HL-60 (cell line): ENCODE measurements at regions not wholly inside any gene's neighbourhood (a gene's known extent, or its start where the extent isn't known, plus 50 kb on each side); places are given as distances from the start of the nearest gene placed in this dataset.

Source experiments
- CTCF ChIP-seq: IDR thresholded peaks from one replicate; pipeline ENCODE4 v1.5.1; 2011; ENCODE audit warnings: low read length, control low read depth, inconsistent platforms; ENCODE audit not compliant: insufficient read depth
- POLR2AphosphoS5 ChIP-seq: IDR thresholded peaks from 2 replicates; pipeline ENCODE4 v1.6.1; 2012; ENCODE audit warnings: low read depth
- REST ChIP-seq: IDR thresholded peaks from 2 replicates; pipeline ENCODE4 v1.6.1; 2012; ENCODE audit warnings: low read depth; ENCODE audit not compliant: insufficient replicate concordance
- SPI1 ChIP-seq: IDR thresholded peaks from 2 replicates; pipeline ENCODE4 v1.6.1; 2012; ENCODE audit warnings: low read depth, mild to moderate bottlenecking, borderline replicate concordance

GRCh38 chr1:218787826-218788225, 385.9 kb upstream of the LYPLAL1 start:
- TF ChIP-seq CTCF (no peak), POLR2AphosphoS5 (no peak), SPI1 (no peak), REST (no peak)
